Astrocyte (in vitro differentiated cells and primary cell): ENCODE measurements at regions not wholly inside any gene's neighbourhood (a gene's known extent, or its start where the extent isn't known, plus 50 kb on each side); places are given as distances from the start of the nearest gene placed in this dataset.

Experiments
- DNase-seq: peaks from one replicate; pipeline ENCODE4 v3.0.0-alpha.2; 2010; ENCODE audit warnings: low read depth
- FAIRE-seq: peaks from 2 replicates; lab custom pipeline; 2011; peaks lifted over from hg19 to GRCh38; lab: Jason Lieb, UNC
- H2AFZ ChIP-seq: 2 replicates; pipeline ENCODE4 v1.6.0; 2012; ENCODE audit warnings: low read depth, low read length, inconsistent platforms
- H3K27ac ChIP-seq: 2 replicates; pipeline ENCODE4 v1.5.1; 2011; ENCODE audit warnings: low read depth, low read length, inconsistent platforms
- H3K27me3 ChIP-seq: 2 replicates; pipeline ENCODE4 v1.6.0; 2011; ENCODE audit warnings: low read length, inconsistent platforms; ENCODE audit not compliant: insufficient read depth
- H3K36me3 ChIP-seq: 2 replicates; pipeline ENCODE4 v1.5.1; 2011; ENCODE audit warnings: low read length, inconsistent platforms; ENCODE audit not compliant: insufficient read depth
- H3K4me1 ChIP-seq: 2 replicates; pipeline ENCODE4 v1.5.1; 2011; ENCODE audit warnings: low read length, inconsistent platforms; ENCODE audit not compliant: insufficient read depth
- H3K4me2 ChIP-seq: 2 replicates; pipeline ENCODE4 v1.6.0; 2012; ENCODE audit warnings: low read length, inconsistent platforms
- H3K4me3 ChIP-seq: 2 replicates; pipeline ENCODE4 v1.5.1; 2011; ENCODE audit warnings: low read depth, mild to moderate bottlenecking, low read length, inconsistent platforms; ENCODE audit not compliant: insufficient read depth
- H3K79me2 ChIP-seq: 2 replicates; pipeline ENCODE4 v1.6.0; 2012; ENCODE audit warnings: mild to moderate bottlenecking, low read length, inconsistent platforms; ENCODE audit not compliant: insufficient read depth
- H3K9ac ChIP-seq: 2 replicates; pipeline ENCODE4 v1.6.0; 2012; ENCODE audit warnings: mild to moderate bottlenecking, low read length, inconsistent platforms
- H3K9me3 ChIP-seq: 2 replicates; pipeline ENCODE4 v1.5.1; 2012; ENCODE audit warnings: low read depth, mild to moderate bottlenecking, low read length, inconsistent platforms; ENCODE audit not compliant: insufficient read depth
- H4K20me1 ChIP-seq: 2 replicates; pipeline ENCODE4 v1.6.0; 2012; ENCODE audit warnings: low read length, inconsistent platforms; ENCODE audit not compliant: insufficient read depth
- H3K27ac Mint-ChIP-seq: one replicate; pipeline ENCODE4 v1.8.0; 2021; ENCODE audit warnings: mild to moderate bottlenecking, mixed read lengths; ENCODE audit not compliant: unreplicated experiment
- H3K27me3 Mint-ChIP-seq: one replicate; pipeline ENCODE4 v1.8.0; 2021; ENCODE audit warnings: low read depth, mixed read lengths; ENCODE audit not compliant: unreplicated experiment
- H3K36me3 Mint-ChIP-seq: one replicate; pipeline ENCODE4 v1.8.0; 2021; ENCODE audit warnings: low read depth, mixed read lengths; ENCODE audit not compliant: unreplicated experiment
- H3K4me1 Mint-ChIP-seq: one replicate; pipeline ENCODE4 v1.8.0; 2021; ENCODE audit warnings: low read depth, mixed read lengths; ENCODE audit not compliant: unreplicated experiment
- H3K4me3 Mint-ChIP-seq: one replicate; pipeline ENCODE4 v1.8.0; 2021; ENCODE audit warnings: mild to moderate bottlenecking, moderate library complexity, mixed read lengths; ENCODE audit not compliant: unreplicated experiment
- H3K9me3 Mint-ChIP-seq: one replicate; pipeline ENCODE4 v1.8.0; 2021; ENCODE audit warnings: mild to moderate bottlenecking, mixed read lengths; ENCODE audit not compliant: unreplicated experiment
- CTCF ChIP-seq: IDR thresholded peaks from 2 replicates; pipeline ENCODE4 v1.5.1; 2011; ENCODE audit warnings: low read depth, mild to moderate bottlenecking, inconsistent platforms, low read length, moderate library complexity; ENCODE audit not compliant: insufficient read depth
- EZH2 ChIP-seq: IDR thresholded peaks from 2 replicates; pipeline ENCODE4 v1.6.1; 2012; ENCODE audit warnings: mild to moderate bottlenecking, low read length, inconsistent platforms; ENCODE audit not compliant: insufficient read depth

- Mint-ChIP-seq H3K4me3 (no peak overlapping the region), H3K9me3 (no peaks in the 10 kb centered on the region), H3K4me1 (peaks cover 8% of the 10 kb centered on the region), H3K27me3 (peaks cover 1% of the 10 kb centered on the region), H3K36me3 (no peaks in the 10 kb centered on the region), H3K27ac (no peak overlapping the region)
- H3K27ac ChIP-seq: no peak overlapping the region
- DNase-seq (no peak), FAIRE-seq (no peak)
- no peaks in the 10 kb centered on the region for H3K9me3 ChIP-seq
- H3K4me1 ChIP-seq: peaks cover 20% of the 10 kb centered on the region
- H2AFZ ChIP-seq: no peak overlapping the region
- no peaks in the 10 kb centered on the region for H4K20me1 ChIP-seq
- TF ChIP-seq EZH2: no peak
- TF ChIP-seq CTCF: no peak
- no peaks in the 10 kb centered on the region for H3K36me3 ChIP-seq
- H3K4me3 ChIP-seq: no peak overlapping the region
- no peaks in the 10 kb centered on the region for H3K79me2 ChIP-seq
- H3K4me2 ChIP-seq: no peak overlapping the region
- no peak overlapping the region for H3K9ac ChIP-seq
- no peaks in the 10 kb centered on the region for H3K27me3 ChIP-seq
Measured at GRCh38 chr16:51884773-51885172, 662.2 kb downstream of the TOX3 start.

- Histone ChIP-seq H3K4me1 (peaks cover 23% of the 10 kb centered on the region), H2AFZ (no peak overlapping the region), H3K27ac (peak overlapping the region; percentile 71), H3K36me3 (no peaks in the 10 kb centered on the region), H3K79me2 (no peaks in the 10 kb centered on the region), H4K20me1 (no peaks in the 10 kb centered on the region), H3K4me2 (peak overlapping the region; percentile 74), H3K27me3 (no peaks in the 10 kb centered on the region), H3K9me3 (no peaks in the 10 kb centered on the region), H3K4me3 (no peak overlapping the region), H3K9ac (no peak overlapping the region)
- H3K36me3 Mint-ChIP-seq: no peaks in the 10 kb centered on the region
- peaks cover 8% of the 10 kb centered on the region for H3K4me1 Mint-ChIP-seq
- no peak overlapping the region for H3K4me3 Mint-ChIP-seq
- no peaks in the 10 kb centered on the region for H3K9me3 Mint-ChIP-seq
- FAIRE-seq: no peak
- H3K27ac Mint-ChIP-seq: no peak overlapping the region
- no peak for TF ChIP-seq CTCF
- no peak for TF ChIP-seq EZH2
- peak; percentile 72 for DNase-seq
- peaks cover 1% of the 10 kb centered on the region for H3K27me3 Mint-ChIP-seq
Measured at GRCh38 chr16:51881731-51882130, 665.2 kb downstream of the TOX3 start.

GRCh38 chr16:51880776-51881175 is 666.2 kb downstream of the TOX3 start:
- no peak overlapping the region for H3K4me3 Mint-ChIP-seq
- peaks cover 8% of the 10 kb centered on the region for H3K4me1 Mint-ChIP-seq
- TF ChIP-seq EZH2 (no peak), CTCF (no peak)
- H3K4me1 ChIP-seq: peaks cover 23% of the 10 kb centered on the region
- peak overlapping the region; percentile 74 for H3K4me2 ChIP-seq
- no peaks in the 10 kb centered on the region for H3K36me3 Mint-ChIP-seq
- no peak overlapping the region for H3K27ac Mint-ChIP-seq
- no peaks in the 10 kb centered on the region for H3K9me3 ChIP-seq
- H4K20me1 ChIP-seq: no peaks in the 10 kb centered on the region
- H3K27ac ChIP-seq: peak overlapping the region; percentile 71
- H3K79me2 ChIP-seq: no peaks in the 10 kb centered on the region
- H3K4me3 ChIP-seq: peak overlapping the region; percentile 5
- H3K36me3 ChIP-seq: no peaks in the 10 kb centered on the region
- no peaks in the 10 kb centered on the region for H3K27me3 ChIP-seq
- peak overlapping the region; percentile 46 for H3K9ac ChIP-seq
- DNase-seq: peak; percentile 85
- FAIRE-seq: peak; percentile 95
- no peaks in the 10 kb centered on the region for H3K9me3 Mint-ChIP-seq
- no peak overlapping the region for H2AFZ ChIP-seq
- H3K27me3 Mint-ChIP-seq: peaks cover 1% of the 10 kb centered on the region
